ENCODE measurements at regions not wholly inside any gene's neighbourhood (a gene's known extent, or its start where the extent isn't known, plus 50 kb on each side); places are given as distances from the start of the nearest gene placed in this dataset.

DNA sequence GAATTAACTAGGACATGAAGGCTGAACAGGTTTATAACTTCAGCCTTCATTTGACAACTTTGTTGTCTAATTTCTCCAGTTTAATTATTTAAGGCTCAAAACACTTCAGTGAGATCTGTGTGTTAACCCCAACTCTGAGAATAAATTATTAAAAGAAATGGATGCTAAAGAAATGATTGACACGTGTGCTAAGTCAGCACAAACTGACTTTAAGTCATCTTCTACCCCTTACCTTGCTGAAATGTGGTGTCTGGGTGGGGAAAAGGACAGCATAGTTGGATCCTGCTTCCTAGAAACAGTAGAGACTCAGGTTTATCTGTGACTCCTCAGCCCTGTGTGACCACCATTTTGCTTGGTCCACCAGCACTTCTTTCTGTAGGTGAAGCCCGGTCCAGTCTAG lies 324.8 kb upstream of the NPSR1 start:
- ChIA-PET CTCF (no interaction called here), POLR2A (no interaction called here)
- no peak overlapping the region for H3K27ac Mint-ChIP-seq
- H3K36me3 Mint-ChIP-seq, result no peaks in the 10 kb centered on the region
- no peak for TF ChIP-seq HMGA2 (CRISPR knock-in tag; IDR thresholded peaks at IDR 0.05)
- TF ChIP-seq, protein P1, sequence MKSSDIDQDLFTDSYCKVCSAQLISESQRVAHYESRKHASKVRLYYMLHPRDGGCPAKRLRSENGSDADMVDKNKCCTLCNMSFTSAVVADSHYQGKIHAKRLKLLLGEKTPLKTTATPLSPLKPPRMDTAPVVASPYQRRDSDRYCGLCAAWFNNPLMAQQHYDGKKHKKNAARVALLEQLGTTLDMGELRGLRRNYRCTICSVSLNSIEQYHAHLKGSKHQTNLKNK (CRISPR knock-in tag; IDR thresholded peaks at IDR 0.05), result no peak
- TF ChIP-seq, protein P2, sequence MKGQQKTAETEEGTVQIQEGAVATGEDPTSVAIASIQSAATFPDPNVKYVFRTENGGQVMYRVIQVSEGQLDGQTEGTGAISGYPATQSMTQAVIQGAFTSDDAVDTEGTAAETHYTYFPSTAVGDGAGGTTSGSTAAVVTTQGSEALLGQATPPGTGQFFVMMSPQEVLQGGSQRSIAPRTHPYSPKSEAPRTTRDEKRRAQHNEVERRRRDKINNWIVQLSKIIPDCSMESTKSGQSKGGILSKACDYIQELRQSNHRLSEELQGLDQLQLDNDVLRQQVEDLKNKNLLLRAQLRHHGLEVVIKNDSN (CRISPR knock-in tag; IDR thresholded peaks at IDR 0.05), result no peak
- TF ChIP-seq MYBL2 (CRISPR knock-in tag; IDR thresholded peaks at IDR 0.05), result no peak
- no peak for TF ChIP-seq NR2C2 (CRISPR knock-in tag; IDR thresholded peaks at IDR 0.05)
- no peak for TF ChIP-seq ESRRA (CRISPR knock-in tag; IDR thresholded peaks at IDR 0.05; ENCODE audit: borderline replicate concordance)
- TF ChIP-seq, protein P3, sequence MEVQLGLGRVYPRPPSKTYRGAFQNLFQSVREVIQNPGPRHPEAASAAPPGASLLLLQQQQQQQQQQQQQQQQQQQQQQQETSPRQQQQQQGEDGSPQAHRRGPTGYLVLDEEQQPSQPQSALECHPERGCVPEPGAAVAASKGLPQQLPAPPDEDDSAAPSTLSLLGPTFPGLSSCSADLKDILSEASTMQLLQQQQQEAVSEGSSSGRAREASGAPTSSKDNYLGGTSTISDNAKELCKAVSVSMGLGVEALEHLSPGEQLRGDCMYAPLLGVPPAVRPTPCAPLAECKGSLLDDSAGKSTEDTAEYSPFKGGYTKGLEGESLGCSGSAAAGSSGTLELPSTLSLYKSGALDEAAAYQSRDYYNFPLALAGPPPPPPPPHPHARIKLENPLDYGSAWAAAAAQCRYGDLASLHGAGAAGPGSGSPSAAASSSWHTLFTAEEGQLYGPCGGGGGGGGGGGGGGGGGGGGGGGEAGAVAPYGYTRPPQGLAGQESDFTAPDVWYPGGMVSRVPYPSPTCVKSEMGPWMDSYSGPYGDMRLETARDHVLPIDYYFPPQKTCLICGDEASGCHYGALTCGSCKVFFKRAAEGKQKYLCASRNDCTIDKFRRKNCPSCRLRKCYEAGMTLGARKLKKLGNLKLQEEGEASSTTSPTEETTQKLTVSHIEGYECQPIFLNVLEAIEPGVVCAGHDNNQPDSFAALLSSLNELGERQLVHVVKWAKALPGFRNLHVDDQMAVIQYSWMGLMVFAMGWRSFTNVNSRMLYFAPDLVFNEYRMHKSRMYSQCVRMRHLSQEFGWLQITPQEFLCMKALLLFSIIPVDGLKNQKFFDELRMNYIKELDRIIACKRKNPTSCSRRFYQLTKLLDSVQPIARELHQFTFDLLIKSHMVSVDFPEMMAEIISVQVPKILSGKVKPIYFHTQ (CRISPR knock-in tag; IDR thresholded peaks at IDR 0.05), result no peak
- TF ChIP-seq ZNF263 (CRISPR knock-in tag; IDR thresholded peaks at IDR 0.05; ENCODE audit: low read depth), result no peak
- no peak for TF ChIP-seq CREM (CRISPR knock-in tag; IDR thresholded peaks at IDR 0.05)
- TF ChIP-seq, protein P4, sequence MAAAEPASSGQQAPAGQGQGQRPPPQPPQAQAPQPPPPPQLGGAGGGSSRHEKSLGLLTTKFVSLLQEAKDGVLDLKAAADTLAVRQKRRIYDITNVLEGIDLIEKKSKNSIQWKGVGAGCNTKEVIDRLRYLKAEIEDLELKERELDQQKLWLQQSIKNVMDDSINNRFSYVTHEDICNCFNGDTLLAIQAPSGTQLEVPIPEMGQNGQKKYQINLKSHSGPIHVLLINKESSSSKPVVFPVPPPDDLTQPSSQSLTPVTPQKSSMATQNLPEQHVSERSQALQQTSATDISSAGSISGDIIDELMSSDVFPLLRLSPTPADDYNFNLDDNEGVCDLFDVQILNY (CRISPR knock-in tag; IDR thresholded peaks at IDR 0.05), result no peak
- TF ChIP-seq KAT7 (CRISPR knock-in tag; IDR thresholded peaks at IDR 0.05; ENCODE audit: borderline replicate concordance), result no peak
- TF ChIP-seq, protein P5, sequence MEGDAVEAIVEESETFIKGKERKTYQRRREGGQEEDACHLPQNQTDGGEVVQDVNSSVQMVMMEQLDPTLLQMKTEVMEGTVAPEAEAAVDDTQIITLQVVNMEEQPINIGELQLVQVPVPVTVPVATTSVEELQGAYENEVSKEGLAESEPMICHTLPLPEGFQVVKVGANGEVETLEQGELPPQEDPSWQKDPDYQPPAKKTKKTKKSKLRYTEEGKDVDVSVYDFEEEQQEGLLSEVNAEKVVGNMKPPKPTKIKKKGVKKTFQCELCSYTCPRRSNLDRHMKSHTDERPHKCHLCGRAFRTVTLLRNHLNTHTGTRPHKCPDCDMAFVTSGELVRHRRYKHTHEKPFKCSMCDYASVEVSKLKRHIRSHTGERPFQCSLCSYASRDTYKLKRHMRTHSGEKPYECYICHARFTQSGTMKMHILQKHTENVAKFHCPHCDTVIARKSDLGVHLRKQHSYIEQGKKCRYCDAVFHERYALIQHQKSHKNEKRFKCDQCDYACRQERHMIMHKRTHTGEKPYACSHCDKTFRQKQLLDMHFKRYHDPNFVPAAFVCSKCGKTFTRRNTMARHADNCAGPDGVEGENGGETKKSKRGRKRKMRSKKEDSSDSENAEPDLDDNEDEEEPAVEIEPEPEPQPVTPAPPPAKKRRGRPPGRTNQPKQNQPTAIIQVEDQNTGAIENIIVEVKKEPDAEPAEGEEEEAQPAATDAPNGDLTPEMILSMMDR (IDR thresholded peaks at IDR 0.05), result no peak
- no peak for TF ChIP-seq ZNF317 (CRISPR knock-in tag; IDR thresholded peaks at IDR 0.05; ENCODE audit: borderline replicate concordance, low read depth)
- TF ChIP-seq NR1H2 (CRISPR knock-in tag; IDR thresholded peaks at IDR 0.05), result no peak
- TF ChIP-seq FOXK1 (CRISPR knock-in tag; IDR thresholded peaks at IDR 0.05), result no peak
- no peak for ATAC-seq
- no peak overlapping the region for H3K4me3 Mint-ChIP-seq
- H3K4me1 Mint-ChIP-seq, result peaks cover 13% of the 10 kb centered on the region
- no peak for DNase-seq (ENCODE audit: low spot score)
- no peaks in the 10 kb centered on the region for H3K27me3 Mint-ChIP-seq (ENCODE audit: low read depth)
- no peaks in the 10 kb centered on the region for H3K9me3 Mint-ChIP-seq

DNA sequence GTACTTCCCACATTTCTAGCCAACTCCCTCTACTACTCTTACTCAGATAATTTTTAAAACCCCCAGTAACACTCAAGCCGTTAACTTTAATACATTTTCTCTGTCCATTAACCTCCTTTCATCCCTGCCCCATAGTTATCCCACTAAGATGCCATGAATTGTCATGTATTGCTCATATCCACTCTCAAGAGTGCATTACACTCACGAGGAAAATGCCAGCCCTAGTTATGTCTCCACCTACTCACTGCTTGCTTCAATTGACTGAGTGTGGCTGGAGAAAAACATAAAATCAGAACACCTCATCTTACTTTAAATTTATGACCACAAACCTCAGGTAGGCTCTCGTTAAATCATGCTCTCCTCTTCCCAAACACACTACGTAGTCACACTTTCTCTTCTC lies 324.1 kb upstream of the NPSR1 start:
- H3K27ac Mint-ChIP-seq, result no peak overlapping the region
- CTCF ChIA-PET, result interaction anchor here (3.1 kb wide), 1 partner anchor 13 kb away, joined by 8 read pairs; no protein-coding TSS in a partner anchor
- no peaks in the 10 kb centered on the region for H3K36me3 Mint-ChIP-seq
- no peaks in the 10 kb centered on the region for H3K27me3 Mint-ChIP-seq (ENCODE audit: low read depth)
- no peak overlapping the region for H3K4me3 Mint-ChIP-seq
- H3K9me3 Mint-ChIP-seq, result no peaks in the 10 kb centered on the region
- POLR2A ChIA-PET, result no interaction called here
- no peak for DNase-seq (ENCODE audit: low spot score)
- H3K4me1 Mint-ChIP-seq, result peaks cover 13% of the 10 kb centered on the region
- ATAC-seq, result no peak
- TF ChIP-seq, protein P6, sequence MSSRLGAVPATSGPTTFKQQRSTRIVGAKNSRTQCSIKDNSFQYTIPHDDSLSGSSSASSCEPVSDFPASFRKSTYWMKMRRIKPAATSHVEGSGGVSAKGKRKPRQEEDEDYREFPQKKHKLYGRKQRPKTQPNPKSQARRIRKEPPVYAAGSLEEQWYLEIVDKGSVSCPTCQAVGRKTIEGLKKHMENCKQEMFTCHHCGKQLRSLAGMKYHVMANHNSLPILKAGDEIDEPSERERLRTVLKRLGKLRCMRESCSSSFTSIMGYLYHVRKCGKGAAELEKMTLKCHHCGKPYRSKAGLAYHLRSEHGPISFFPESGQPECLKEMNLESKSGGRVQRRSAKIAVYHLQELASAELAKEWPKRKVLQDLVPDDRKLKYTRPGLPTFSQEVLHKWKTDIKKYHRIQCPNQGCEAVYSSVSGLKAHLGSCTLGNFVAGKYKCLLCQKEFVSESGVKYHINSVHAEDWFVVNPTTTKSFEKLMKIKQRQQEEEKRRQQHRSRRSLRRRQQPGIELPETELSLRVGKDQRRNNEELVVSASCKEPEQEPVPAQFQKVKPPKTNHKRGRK (CRISPR knock-in tag; IDR thresholded peaks at IDR 0.05; ENCODE audit: borderline replicate concordance), result no peak
- TF ChIP-seq, protein P7, sequence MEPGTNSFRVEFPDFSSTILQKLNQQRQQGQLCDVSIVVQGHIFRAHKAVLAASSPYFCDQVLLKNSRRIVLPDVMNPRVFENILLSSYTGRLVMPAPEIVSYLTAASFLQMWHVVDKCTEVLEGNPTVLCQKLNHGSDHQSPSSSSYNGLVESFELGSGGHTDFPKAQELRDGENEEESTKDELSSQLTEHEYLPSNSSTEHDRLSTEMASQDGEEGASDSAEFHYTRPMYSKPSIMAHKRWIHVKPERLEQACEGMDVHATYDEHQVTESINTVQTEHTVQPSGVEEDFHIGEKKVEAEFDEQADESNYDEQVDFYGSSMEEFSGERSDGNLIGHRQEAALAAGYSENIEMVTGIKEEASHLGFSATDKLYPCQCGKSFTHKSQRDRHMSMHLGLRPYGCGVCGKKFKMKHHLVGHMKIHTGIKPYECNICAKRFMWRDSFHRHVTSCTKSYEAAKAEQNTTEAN (CRISPR knock-in tag; IDR thresholded peaks at IDR 0.05), result no peak
- TF ChIP-seq NFATC4 (CRISPR knock-in tag; IDR thresholded peaks at IDR 0.05) (no peak), CREB1 (CRISPR knock-in tag; IDR thresholded peaks at IDR 0.05) (no peak), SMAD3 (CRISPR knock-in tag; IDR thresholded peaks at IDR 0.05; ENCODE audit: borderline replicate concordance) (no peak), ZNF138 (CRISPR knock-in tag; conservative IDR thresholded peaks at IDR 0.05) (no peak), ETV6 (CRISPR knock-in tag; IDR thresholded peaks at IDR 0.05) (no peak)
- TF ChIP-seq, protein P8, sequence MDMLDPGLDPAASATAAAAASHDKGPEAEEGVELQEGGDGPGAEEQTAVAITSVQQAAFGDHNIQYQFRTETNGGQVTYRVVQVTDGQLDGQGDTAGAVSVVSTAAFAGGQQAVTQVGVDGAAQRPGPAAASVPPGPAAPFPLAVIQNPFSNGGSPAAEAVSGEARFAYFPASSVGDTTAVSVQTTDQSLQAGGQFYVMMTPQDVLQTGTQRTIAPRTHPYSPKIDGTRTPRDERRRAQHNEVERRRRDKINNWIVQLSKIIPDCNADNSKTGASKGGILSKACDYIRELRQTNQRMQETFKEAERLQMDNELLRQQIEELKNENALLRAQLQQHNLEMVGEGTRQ (CRISPR knock-in tag; IDR thresholded peaks at IDR 0.05), result no peak
- TF ChIP-seq, protein P2 (CRISPR knock-in tag; IDR thresholded peaks at IDR 0.05), result no peak
- TF ChIP-seq, protein P9, sequence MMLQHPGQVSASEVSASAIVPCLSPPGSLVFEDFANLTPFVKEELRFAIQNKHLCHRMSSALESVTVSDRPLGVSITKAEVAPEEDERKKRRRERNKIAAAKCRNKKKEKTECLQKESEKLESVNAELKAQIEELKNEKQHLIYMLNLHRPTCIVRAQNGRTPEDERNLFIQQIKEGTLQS (CRISPR knock-in tag; conservative IDR thresholded peaks at IDR 0.05), result no peak
